ENCODE measurements at regions not wholly inside any gene's neighbourhood (a gene's known extent, or its start where the extent isn't known, plus 50 kb on each side); places are given as distances from the start of the nearest gene placed in this dataset.

DNA sequence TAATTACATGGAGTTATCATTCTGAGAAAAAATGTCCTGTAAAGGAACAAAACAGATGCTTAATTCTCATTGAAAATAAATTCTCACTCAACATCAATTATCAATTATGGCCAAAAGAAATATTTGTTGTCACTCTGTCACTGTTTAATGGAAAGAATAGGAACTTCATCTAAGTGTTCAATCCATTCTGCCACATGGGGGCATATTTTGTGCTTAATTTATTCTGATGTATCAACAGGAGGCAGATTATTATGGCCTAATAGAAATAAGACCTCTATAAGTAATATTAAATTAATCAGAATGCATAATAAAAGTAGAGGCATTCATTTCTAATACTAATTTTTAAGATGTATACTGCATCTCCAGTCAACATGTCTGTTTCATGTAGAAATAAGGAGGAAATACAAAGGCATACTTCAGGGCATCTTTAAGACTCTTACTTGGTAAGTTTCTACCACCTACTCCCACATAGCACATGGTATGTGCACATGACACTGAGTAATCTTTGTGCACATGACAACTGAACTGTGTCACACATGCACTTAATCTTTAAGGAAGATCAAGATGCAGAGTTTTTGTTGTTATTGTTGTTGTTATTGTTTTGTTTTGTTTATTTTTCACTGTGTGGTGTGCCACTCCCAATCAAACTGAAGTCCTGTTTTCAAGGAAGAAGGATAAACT is 420.4 kb upstream of the SEMA3A start:
- H3K4me1 Mint-ChIP-seq (ENCODE audit: unreplicated experiment) = peaks cover 8% of the 10 kb centered on the region
- H3K9me3 Mint-ChIP-seq (ENCODE audit: unreplicated experiment) = no peaks in the 10 kb centered on the region
- TF ChIP-seq, protein P1, sequence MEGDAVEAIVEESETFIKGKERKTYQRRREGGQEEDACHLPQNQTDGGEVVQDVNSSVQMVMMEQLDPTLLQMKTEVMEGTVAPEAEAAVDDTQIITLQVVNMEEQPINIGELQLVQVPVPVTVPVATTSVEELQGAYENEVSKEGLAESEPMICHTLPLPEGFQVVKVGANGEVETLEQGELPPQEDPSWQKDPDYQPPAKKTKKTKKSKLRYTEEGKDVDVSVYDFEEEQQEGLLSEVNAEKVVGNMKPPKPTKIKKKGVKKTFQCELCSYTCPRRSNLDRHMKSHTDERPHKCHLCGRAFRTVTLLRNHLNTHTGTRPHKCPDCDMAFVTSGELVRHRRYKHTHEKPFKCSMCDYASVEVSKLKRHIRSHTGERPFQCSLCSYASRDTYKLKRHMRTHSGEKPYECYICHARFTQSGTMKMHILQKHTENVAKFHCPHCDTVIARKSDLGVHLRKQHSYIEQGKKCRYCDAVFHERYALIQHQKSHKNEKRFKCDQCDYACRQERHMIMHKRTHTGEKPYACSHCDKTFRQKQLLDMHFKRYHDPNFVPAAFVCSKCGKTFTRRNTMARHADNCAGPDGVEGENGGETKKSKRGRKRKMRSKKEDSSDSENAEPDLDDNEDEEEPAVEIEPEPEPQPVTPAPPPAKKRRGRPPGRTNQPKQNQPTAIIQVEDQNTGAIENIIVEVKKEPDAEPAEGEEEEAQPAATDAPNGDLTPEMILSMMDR (IDR thresholded peaks at IDR 0.05) = no peak
- H3K27ac Mint-ChIP-seq (ENCODE audit: unreplicated experiment) = no peak overlapping the region
- H3K36me3 Mint-ChIP-seq (ENCODE audit: unreplicated experiment) = no peaks in the 10 kb centered on the region
- no peak overlapping the region for H3K4me3 Mint-ChIP-seq (ENCODE audit: unreplicated experiment)
- no peak for DNase-seq (ENCODE audit: extremely low spot score, unreplicated experiment)
- H3K27me3 Mint-ChIP-seq (ENCODE audit: unreplicated experiment) = no peaks in the 10 kb centered on the region

DNA sequence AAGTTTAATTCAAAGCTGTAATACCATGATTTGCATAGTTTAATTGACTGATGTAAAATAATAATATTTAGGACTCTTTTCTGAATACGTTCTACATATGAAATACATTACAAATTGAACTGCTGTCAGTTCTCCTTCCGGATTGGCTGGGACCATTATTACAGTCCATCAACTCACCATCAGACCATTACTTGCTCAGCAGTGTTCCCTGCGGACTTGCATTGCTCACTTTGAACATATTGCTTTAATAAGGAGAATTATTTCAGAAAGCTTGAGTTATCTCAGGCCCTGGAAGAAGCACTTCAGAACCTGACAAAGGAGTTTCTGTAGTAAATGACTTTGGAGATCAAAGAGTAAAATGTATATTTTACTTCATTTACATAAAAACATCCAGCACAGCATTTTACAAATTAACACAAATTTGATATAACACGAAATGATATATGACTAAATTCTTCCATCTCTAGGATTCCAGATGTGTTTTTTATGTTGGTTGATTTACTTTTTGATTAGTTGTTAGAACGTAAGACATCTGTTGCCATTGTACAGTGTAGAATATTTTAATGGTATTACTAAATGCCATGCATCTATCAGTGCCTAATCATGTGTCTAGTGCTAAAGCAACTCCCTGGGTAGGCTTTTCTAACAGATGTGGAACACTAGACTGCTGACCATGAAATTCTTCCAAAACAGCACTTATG is 418.5 kb upstream of the SEMA3A start:
- Mint-ChIP-seq H3K4me1 (ENCODE audit: unreplicated experiment) (peaks cover 7% of the 10 kb centered on the region), H3K27me3 (ENCODE audit: unreplicated experiment) (no peaks in the 10 kb centered on the region), H3K4me3 (ENCODE audit: unreplicated experiment) (no peak overlapping the region), H3K36me3 (ENCODE audit: unreplicated experiment) (no peaks in the 10 kb centered on the region), H3K27ac (ENCODE audit: unreplicated experiment) (no peak overlapping the region), H3K9me3 (ENCODE audit: unreplicated experiment) (no peaks in the 10 kb centered on the region)
- no peak for DNase-seq (ENCODE audit: extremely low spot score, unreplicated experiment)
- TF ChIP-seq, protein P1 (IDR thresholded peaks at IDR 0.05) = no peak

DNA sequence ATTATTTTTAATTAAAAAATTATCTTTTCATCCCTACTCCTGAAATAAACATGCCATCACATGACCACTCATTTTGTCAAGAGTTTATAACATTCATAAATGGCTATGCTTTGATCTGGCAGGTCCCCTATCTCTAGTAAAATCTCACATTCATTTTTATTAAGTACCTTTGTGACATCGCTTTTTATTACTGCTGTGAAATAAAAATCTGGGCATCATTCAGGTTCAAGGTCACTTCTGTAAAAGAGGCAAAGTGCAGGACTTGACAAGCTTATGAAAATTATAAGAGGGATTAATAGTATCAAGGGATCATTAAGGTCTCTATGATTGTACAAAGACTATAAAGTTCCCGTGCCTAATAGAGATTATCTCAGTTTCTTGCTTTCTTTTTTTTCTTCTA is 416.8 kb upstream of the SEMA3A start:
- Mint-ChIP-seq H3K36me3 (ENCODE audit: unreplicated experiment) (no peaks in the 10 kb centered on the region), H3K9me3 (ENCODE audit: unreplicated experiment) (no peaks in the 10 kb centered on the region), H3K27me3 (ENCODE audit: unreplicated experiment) (no peaks in the 10 kb centered on the region), H3K4me3 (ENCODE audit: unreplicated experiment) (no peak overlapping the region), H3K27ac (ENCODE audit: unreplicated experiment) (no peak overlapping the region), H3K4me1 (ENCODE audit: unreplicated experiment) (no peaks in the 10 kb centered on the region)
- DNase-seq (ENCODE audit: extremely low spot score, unreplicated experiment) = no peak
- TF ChIP-seq, protein P1 (IDR thresholded peaks at IDR 0.05) = no peak

DNA sequence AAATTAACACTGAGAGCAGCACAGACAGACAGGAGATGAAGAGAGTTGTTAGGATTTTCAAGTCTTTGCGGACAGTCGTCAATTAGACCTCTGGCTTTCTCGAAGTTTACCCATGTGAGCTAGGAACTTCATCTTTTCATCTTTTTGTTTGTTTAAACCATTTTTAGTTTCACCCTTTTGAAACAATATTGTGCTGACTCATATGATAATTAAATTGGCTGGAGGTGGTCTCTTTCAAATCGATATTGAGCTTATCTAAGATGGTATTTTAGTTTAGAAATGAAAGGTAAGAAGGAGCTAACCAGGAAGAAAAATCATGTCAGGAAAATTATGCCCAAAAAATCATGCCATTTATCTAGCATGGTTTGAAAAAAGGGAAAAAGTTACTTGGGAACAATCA is 415.8 kb upstream of the SEMA3A start:
- TF ChIP-seq, protein P1 (IDR thresholded peaks at IDR 0.05) = no peak
- H3K27me3 Mint-ChIP-seq (ENCODE audit: unreplicated experiment) = no peaks in the 10 kb centered on the region
- H3K27ac Mint-ChIP-seq (ENCODE audit: unreplicated experiment) = no peak overlapping the region
- no peaks in the 10 kb centered on the region for H3K9me3 Mint-ChIP-seq (ENCODE audit: unreplicated experiment)
- H3K36me3 Mint-ChIP-seq (ENCODE audit: unreplicated experiment) = no peaks in the 10 kb centered on the region
- no peak overlapping the region for H3K4me3 Mint-ChIP-seq (ENCODE audit: unreplicated experiment)
- no peak for DNase-seq (ENCODE audit: extremely low spot score, unreplicated experiment)
- no peaks in the 10 kb centered on the region for H3K4me1 Mint-ChIP-seq (ENCODE audit: unreplicated experiment)

DNA sequence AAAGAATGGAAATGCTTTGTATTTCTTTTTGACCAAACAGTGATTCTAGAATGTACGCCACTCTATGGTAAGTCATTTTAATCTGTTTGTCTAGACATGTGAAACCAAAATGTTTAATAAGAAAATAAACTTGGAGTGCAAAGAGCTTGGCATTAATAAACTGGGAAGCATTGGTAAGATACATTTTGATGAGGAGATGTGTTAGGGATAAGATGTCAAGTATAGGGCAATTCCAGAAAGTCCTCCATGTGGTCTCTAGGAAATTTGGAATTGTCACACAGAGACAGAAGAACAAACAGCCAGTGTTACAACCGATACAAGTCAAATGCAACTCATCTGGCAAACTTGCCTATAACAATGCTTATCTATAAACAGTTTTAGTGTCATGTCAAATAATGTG is 410.7 kb upstream of the SEMA3A start:
- peaks cover 18% of the 10 kb centered on the region for H3K9me3 Mint-ChIP-seq (ENCODE audit: unreplicated experiment)
- no peaks in the 10 kb centered on the region for H3K27me3 Mint-ChIP-seq (ENCODE audit: unreplicated experiment)
- no peak for DNase-seq (ENCODE audit: extremely low spot score, unreplicated experiment)
- H3K27ac Mint-ChIP-seq (ENCODE audit: unreplicated experiment) = no peak overlapping the region
- TF ChIP-seq, protein P1 (IDR thresholded peaks at IDR 0.05) = no peak
- no peak overlapping the region for H3K4me3 Mint-ChIP-seq (ENCODE audit: unreplicated experiment)
- no peaks in the 10 kb centered on the region for H3K36me3 Mint-ChIP-seq (ENCODE audit: unreplicated experiment)
- H3K4me1 Mint-ChIP-seq (ENCODE audit: unreplicated experiment) = no peaks in the 10 kb centered on the region

Measured in osteocyte (in vitro differentiated cells).